DOHH2 (cell line): ENCODE measurements at regions not wholly inside any gene's neighbourhood (a gene's known extent, or its start where the extent isn't known, plus 50 kb on each side); places are given as distances from the start of the nearest gene placed in this dataset.

Experiments
- H3F3A ChIP-seq: fragments of 200-600 bp; sonication (generic), shearing (Covaris generic); 2 replicates; pipeline ENCODE4 v1.6.0; 2016; ENCODE audit warnings: antibody characterized with exemption, mild to moderate bottlenecking; ENCODE audit not compliant: control insufficient read depth, insufficient read depth
- H3K27ac ChIP-seq: fragments of 200-600 bp; sonication (generic); 2 replicates; pipeline ENCODE4 v1.5.1; 2014; ENCODE audit warnings: low read depth, mild to moderate bottlenecking, low read length, moderate library complexity
- H3K27me3 ChIP-seq: fragments of 200-600 bp; sonication (generic); 2 replicates; pipeline ENCODE4 v1.6.1; 2014; ENCODE audit warnings: mild to moderate bottlenecking, low read length, mixed read lengths; ENCODE audit not compliant: control insufficient read depth
- H3K36me3 ChIP-seq: fragments of 200-600 bp; sonication (generic); 2 replicates; pipeline ENCODE4 v1.6.1; 2014; ENCODE audit warnings: mild to moderate bottlenecking, low read length, moderate library complexity, mixed read lengths; ENCODE audit not compliant: control insufficient read depth
- H3K4me1 ChIP-seq: fragments of 200-600 bp; sonication (generic); 2 replicates; pipeline ENCODE4 v1.6.1; 2014; ENCODE audit warnings: mild to moderate bottlenecking, low read length, mixed read lengths; ENCODE audit not compliant: control insufficient read depth
- H3K4me2 ChIP-seq: fragments of 200-600 bp; sonication (generic); 2 replicates; pipeline ENCODE4 v1.6.0; 2014; ENCODE audit warnings: mild to moderate bottlenecking, low read length, moderate library complexity
- H3K4me3 ChIP-seq: fragments of 200-600 bp; sonication (generic); 2 replicates; pipeline ENCODE4 v1.5.1; 2014; ENCODE audit warnings: mild to moderate bottlenecking, low read length, mixed read lengths
- H3K79me2 ChIP-seq: fragments of 200-600 bp; sonication (generic); 2 replicates; pipeline ENCODE4 v1.6.1; 2014; ENCODE audit warnings: mild to moderate bottlenecking, low read length, mixed read lengths; ENCODE audit not compliant: control insufficient read depth
- H3K9me2 ChIP-seq: fragments of 200-600 bp; sonication (generic); replicated peaks from 2 replicates; pipeline ENCODE4 v1.6.1; 2014; ENCODE audit warnings: mild to moderate bottlenecking, low read length, mixed read lengths; ENCODE audit not compliant: control insufficient read depth
- H3K9me3 ChIP-seq: fragments of 200-600 bp; sonication (generic); 2 replicates; pipeline ENCODE4 v1.6.1; 2014; ENCODE audit warnings: antibody characterized with exemption, low read length, mixed read lengths; ENCODE audit not compliant: control insufficient read depth, insufficient read depth
- H4K20me1 ChIP-seq: fragments of 200-600 bp; sonication (generic); 2 replicates; pipeline ENCODE4 v1.6.0; 2014; ENCODE audit warnings: low read depth, mild to moderate bottlenecking, antibody characterized with exemption, low read length, moderate library complexity; ENCODE audit not compliant: control insufficient read depth, insufficient read depth
- EZH2phosphoT487 ChIP-seq: fragments of 200-600 bp; sonication (generic); IDR thresholded peaks from 2 replicates; pipeline ENCODE4 v1.6.1; 2017; ENCODE audit warnings: borderline replicate concordance, mild to moderate bottlenecking, antibody characterized with exemption, low read length, moderate library complexity, mixed read lengths
- TF ChIP-seq, protein P1 (sequence below): fragments of 200-600 bp; sonication (generic); IDR thresholded peaks from one replicate; pipeline ENCODE4 v1.5.1; 2014; ENCODE audit warnings: antibody characterized with exemption, mild to moderate bottlenecking, low read depth, low read length; ENCODE audit not compliant: poor library complexity, severe bottlenecking

DNA sequence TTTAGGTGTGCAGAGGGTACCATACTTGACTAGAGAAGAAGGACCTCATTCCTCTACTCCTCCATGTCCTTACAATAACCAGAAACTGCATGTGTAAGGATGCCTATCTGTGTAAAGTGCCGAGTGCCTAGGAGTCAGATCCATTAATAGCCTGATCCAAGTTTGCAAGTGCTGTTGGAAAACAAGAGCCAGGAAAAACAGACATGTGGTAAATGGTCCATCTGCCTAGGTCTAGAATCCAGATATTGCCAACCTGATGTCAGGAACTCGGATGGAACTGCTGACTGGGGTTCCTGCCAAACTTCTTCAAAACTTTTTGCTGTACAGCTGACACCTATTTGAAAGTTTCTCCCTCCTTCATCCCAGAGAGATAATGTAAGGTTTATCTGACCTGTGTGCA lies 239.4 kb upstream of the CAMK1G start:
- TF ChIP-seq, protein P1, sequence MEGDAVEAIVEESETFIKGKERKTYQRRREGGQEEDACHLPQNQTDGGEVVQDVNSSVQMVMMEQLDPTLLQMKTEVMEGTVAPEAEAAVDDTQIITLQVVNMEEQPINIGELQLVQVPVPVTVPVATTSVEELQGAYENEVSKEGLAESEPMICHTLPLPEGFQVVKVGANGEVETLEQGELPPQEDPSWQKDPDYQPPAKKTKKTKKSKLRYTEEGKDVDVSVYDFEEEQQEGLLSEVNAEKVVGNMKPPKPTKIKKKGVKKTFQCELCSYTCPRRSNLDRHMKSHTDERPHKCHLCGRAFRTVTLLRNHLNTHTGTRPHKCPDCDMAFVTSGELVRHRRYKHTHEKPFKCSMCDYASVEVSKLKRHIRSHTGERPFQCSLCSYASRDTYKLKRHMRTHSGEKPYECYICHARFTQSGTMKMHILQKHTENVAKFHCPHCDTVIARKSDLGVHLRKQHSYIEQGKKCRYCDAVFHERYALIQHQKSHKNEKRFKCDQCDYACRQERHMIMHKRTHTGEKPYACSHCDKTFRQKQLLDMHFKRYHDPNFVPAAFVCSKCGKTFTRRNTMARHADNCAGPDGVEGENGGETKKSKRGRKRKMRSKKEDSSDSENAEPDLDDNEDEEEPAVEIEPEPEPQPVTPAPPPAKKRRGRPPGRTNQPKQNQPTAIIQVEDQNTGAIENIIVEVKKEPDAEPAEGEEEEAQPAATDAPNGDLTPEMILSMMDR, result no peak
- no peak for TF ChIP-seq EZH2phosphoT487
- no peaks in the 10 kb centered on the region for H3K9me3 ChIP-seq
- H3K36me3 ChIP-seq, result no peaks in the 10 kb centered on the region
- H3F3A ChIP-seq, result no peaks in the 10 kb centered on the region
- H3K27ac ChIP-seq, result no peak overlapping the region
- no peaks in the 10 kb centered on the region for H3K4me1 ChIP-seq
- H3K4me3 ChIP-seq, result no peak overlapping the region
- H3K4me2 ChIP-seq, result no peak overlapping the region
- no peaks in the 10 kb centered on the region for H4K20me1 ChIP-seq
- H3K27me3 ChIP-seq, result no peaks in the 10 kb centered on the region
- no peaks in the 10 kb centered on the region for H3K79me2 ChIP-seq
- no peaks in the 10 kb centered on the region for H3K9me2 ChIP-seq

DNA sequence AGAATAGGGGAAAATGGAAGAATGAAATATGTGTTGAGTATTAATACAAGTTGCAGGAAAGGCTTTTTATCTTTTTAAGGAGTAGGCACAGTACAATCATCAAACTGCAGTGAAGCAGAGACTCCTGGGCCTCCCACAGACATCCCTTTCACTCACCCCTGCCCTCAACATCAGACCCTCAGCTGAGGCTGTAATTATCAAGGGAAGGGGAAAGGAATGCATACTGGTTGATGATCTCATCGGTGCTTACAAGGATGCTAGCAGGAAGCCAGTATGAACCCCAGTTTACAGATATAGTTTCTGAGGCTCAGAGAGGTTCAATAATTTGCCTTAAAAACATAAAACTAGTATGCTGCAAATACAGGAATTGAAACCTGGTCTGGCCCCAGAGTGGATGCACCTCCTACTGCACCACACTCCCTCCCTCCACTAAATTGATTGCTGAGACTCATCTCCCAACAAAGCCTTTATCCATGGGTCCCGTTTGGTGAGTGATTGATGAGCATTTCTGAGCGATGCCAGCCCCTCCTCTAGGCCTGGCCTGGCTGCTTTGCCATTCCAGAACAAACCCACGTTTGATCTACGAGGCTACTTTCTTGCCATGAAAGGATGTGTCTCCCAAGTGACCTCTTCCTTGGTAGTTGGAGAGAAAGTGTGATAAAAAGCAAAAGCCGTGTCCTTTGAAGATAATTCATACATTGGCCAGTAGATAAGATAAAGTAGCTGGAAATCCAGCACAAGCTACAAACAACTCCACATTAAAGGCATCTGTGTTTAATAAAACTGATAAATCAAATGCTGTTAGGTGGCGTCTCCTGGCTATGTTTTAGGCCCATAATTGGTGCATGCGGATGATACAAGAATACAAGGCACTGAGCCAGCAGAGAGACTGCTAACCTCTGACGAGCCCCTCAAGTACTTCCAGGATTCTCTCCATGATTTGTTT lies 233.9 kb upstream of the CAMK1G start:
- Histone ChIP-seq H3F3A (no peaks in the 10 kb centered on the region), H3K36me3 (no peaks in the 10 kb centered on the region), H3K9me2 (no peaks in the 10 kb centered on the region), H3K27me3 (no peaks in the 10 kb centered on the region), H3K4me1 (no peaks in the 10 kb centered on the region), H4K20me1 (no peaks in the 10 kb centered on the region), H3K27ac (no peak overlapping the region), H3K79me2 (no peaks in the 10 kb centered on the region), H3K9me3 (no peaks in the 10 kb centered on the region), H3K4me2 (no peak overlapping the region), H3K4me3 (no peak overlapping the region)
- TF ChIP-seq, protein P1, result no peak
- TF ChIP-seq EZH2phosphoT487, result no peak

DNA sequence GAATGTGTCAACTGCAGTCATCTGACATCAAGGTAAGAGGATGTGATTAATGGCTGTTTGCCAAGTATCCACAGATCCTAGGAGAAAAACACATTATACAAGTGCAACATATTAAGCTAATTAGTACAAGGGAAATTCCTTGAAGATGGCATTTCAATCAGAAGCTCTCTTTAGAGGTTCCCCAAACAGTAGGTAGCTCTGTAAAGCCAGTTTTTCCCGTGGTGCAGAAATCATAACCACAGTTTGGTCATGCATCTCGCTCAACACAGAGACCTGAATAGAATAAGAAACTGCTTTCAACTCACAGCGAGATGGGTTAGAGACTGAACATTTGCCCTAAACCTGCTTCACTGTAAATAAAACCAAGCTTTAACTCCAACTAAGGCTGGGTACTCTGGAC lies 230.5 kb upstream of the CAMK1G start:
- no peak overlapping the region for H3K4me3 ChIP-seq
- H3K4me1 ChIP-seq, result no peaks in the 10 kb centered on the region
- H3F3A ChIP-seq, result no peaks in the 10 kb centered on the region
- TF ChIP-seq, protein P1, result no peak
- no peak for TF ChIP-seq EZH2phosphoT487
- no peaks in the 10 kb centered on the region for H4K20me1 ChIP-seq
- no peaks in the 10 kb centered on the region for H3K36me3 ChIP-seq
- no peaks in the 10 kb centered on the region for H3K9me3 ChIP-seq
- H3K4me2 ChIP-seq, result no peak overlapping the region
- H3K27me3 ChIP-seq, result no peaks in the 10 kb centered on the region
- H3K9me2 ChIP-seq, result no peaks in the 10 kb centered on the region
- H3K27ac ChIP-seq, result no peak overlapping the region
- no peaks in the 10 kb centered on the region for H3K79me2 ChIP-seq
